GM12891 (cell line): ENCODE measurements at regions not wholly inside any gene's neighbourhood (a gene's known extent, or its start where the extent isn't known, plus 50 kb on each side); places are given as distances from the start of the nearest gene placed in this dataset.

Experiments used
- PAX5 ChIP-seq: IDR thresholded peaks from 2 replicates; pipeline ENCODE4 v1.6.1; 2011; ENCODE audit warnings: low read length, moderate library complexity, mild to moderate bottlenecking; ENCODE audit not compliant: insufficient read depth, severe bottlenecking
- POLR2A ChIP-seq: IDR thresholded peaks from 2 replicates; pipeline ENCODE4 v1.6.1; 2011; ENCODE audit warnings: low read depth, low read length, control low read depth
- POLR2AphosphoS5 ChIP-seq: IDR thresholded peaks from 2 replicates; pipeline ENCODE4 v1.6.1; 2011; ENCODE audit warnings: low read depth, low read length, control low read depth
- POU2F2 ChIP-seq: IDR thresholded peaks from 2 replicates; pipeline ENCODE4 v1.6.1; 2011; ENCODE audit warnings: low read depth, mild to moderate bottlenecking, control low read depth, low read length, moderate library complexity
- TAF1 ChIP-seq: IDR thresholded peaks from 2 replicates; pipeline ENCODE4 v1.6.1; 2011; ENCODE audit warnings: low read depth, low read length, control low read depth

DNA sequence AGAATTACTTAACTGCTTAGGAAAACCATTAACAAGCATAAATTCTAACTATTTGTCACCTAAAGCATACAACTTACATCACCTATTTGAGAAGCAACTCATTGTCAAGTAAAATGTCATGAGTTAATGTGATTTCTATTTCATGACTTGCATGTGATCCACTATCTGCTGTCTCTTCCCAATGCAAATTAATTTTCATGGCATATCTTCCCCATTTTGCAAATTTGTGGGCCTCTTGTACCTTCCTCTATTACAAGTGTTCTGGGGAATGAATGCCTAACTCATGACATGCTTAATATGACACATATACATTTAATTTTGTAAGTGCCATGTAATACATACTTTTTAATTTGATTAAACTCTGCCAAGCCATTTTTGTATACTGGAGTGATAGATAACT is 81.1 kb upstream of the EDNRB start:
- TF ChIP-seq POLR2AphosphoS5 (no peak), POLR2A (no peak), PAX5 (no peak), TAF1 (no peak), POU2F2 (no peak)
